PFSK-1 (cell line): ENCODE measurements at regions not wholly inside any gene's neighbourhood (a gene's known extent, or its start where the extent isn't known, plus 50 kb on each side); places are given as distances from the start of the nearest gene placed in this dataset.

Experiments used
- FOXP2 ChIP-seq: optimal IDR thresholded peaks from 2 replicates; pipeline ENCODE3; 2011; ENCODE audit warnings: borderline replicate concordance, control low read depth, inconsistent platforms; ENCODE audit not compliant: insufficient read depth; ENCODE audit errors: extremely low read length, extremely low read depth
- POLR2AphosphoS5 ChIP-seq: IDR thresholded peaks from 2 replicates; pipeline ENCODE4 v1.6.1; 2012; ENCODE audit warnings: low read depth, mild to moderate bottlenecking, control low read depth, low read length, moderate library complexity
- REST ChIP-seq, 2 experiments: IDR thresholded peaks; 2 replicates each; pipeline versions ENCODE4 v1.6.1 to v1.8.0; 2011 to 2012; ENCODE audit warnings: low read depth in 2 of 2, low read length in 2 of 2, control low read depth in 1 of 2, inconsistent platforms in 1 of 2, mild to moderate bottlenecking in 1 of 2, moderate library complexity in 1 of 2; ENCODE audit not compliant: insufficient read depth in 1 of 2
- SIN3A ChIP-seq: IDR thresholded peaks from 2 replicates; pipeline ENCODE4 v1.6.1; 2012; ENCODE audit warnings: mild to moderate bottlenecking, low read length, moderate library complexity, borderline replicate concordance; ENCODE audit not compliant: insufficient read depth
- TAF1 ChIP-seq: IDR thresholded peaks from 2 replicates; pipeline ENCODE4 v1.6.1; 2012; ENCODE audit warnings: low read length, control low read depth, borderline replicate concordance; ENCODE audit not compliant: insufficient read depth

GRCh38 chr12:114860969-114861368 lies 177.0 kb upstream of the TBX3 start:
- TF ChIP-seq TAF1 (no peak), REST (IDR thresholded peaks at IDR 0.05; ENCODE audit: insufficient read depth in 1 of 2, low read depth in 2 of 2, low read length in 2 of 2) (no peak), POLR2AphosphoS5 (no peak), FOXP2 (no peak), SIN3A (no peak)
